Lung (tissue), 11 donors: ENCODE measurements at regions not wholly inside any gene's neighbourhood (a gene's known extent, or its start where the extent isn't known, plus 50 kb on each side); places are given as distances from the start of the nearest gene placed in this dataset.

Experiments used
- ATAC-seq: fragments of 200-7000 bp; cut with Tn5 transposase; one replicate; pipeline ENCODE4 v1.9.1; 2020; ENCODE audit warnings: moderate number of reproducible peaks; ENCODE audit not compliant: insufficient read depth, low FRiP score
- DNase-seq, 3 donors: peaks; one replicate each; pipeline ENCODE4 v3.0.0-alpha.2; 2013 to 2017
- H3K27ac ChIP-seq, 2 donors: one replicate each; pipeline ENCODE4 v1.5.1; 2013; ENCODE audit warnings: mild to moderate bottlenecking in 2 of 2, moderate library complexity in 2 of 2, control low read depth in 1 of 2, inconsistent platforms in 1 of 2, low read depth in 1 of 2, low read length in 1 of 2
- H3K27me3 ChIP-seq, 3 donors: one replicate each; pipeline ENCODE4 v1.5.1; 2013; ENCODE audit warnings: low read length in 2 of 3; ENCODE audit not compliant: control insufficient read depth in 3 of 3, insufficient read depth in 3 of 3
- H3K36me3 ChIP-seq, 4 donors: one replicate each; pipeline ENCODE4 v1.5.1; 2013; ENCODE audit warnings: low read length in 4 of 4, mild to moderate bottlenecking in 1 of 4, moderate library complexity in 1 of 4; ENCODE audit not compliant: control insufficient read depth in 4 of 4, insufficient read depth in 4 of 4
- H3K4me1 ChIP-seq, 5 donors: one replicate each; pipeline ENCODE4 v1.5.1; 2013; ENCODE audit warnings: low read length in 5 of 5, mild to moderate bottlenecking in 2 of 5, moderate library complexity in 1 of 5; ENCODE audit not compliant: control insufficient read depth in 5 of 5, insufficient read depth in 5 of 5
- H3K4me3 ChIP-seq: one replicate; pipeline ENCODE4 v1.5.1; 2013; ENCODE audit warnings: mild to moderate bottlenecking, control low read depth, moderate library complexity
- H3K9ac ChIP-seq, 2 donors: one replicate each; pipeline ENCODE4 v1.5.1; 2013; ENCODE audit warnings: low read length in 2 of 2, control low read depth in 1 of 2; ENCODE audit not compliant: insufficient read depth in 1 of 2
- H3K9me3 ChIP-seq, 4 donors: one replicate each; pipeline ENCODE4 v1.5.1; 2013; ENCODE audit warnings: low read length in 3 of 4, mild to moderate bottlenecking in 1 of 4, moderate library complexity in 1 of 4; ENCODE audit not compliant: control insufficient read depth in 4 of 4, insufficient read depth in 3 of 4
- CTCF ChIP-seq: IDR thresholded peaks from 2 replicates; pipeline ENCODE4 v1.5.1; 2012; ENCODE audit warnings: mild to moderate bottlenecking; ENCODE audit errors: control extremely low read depth, extremely low read depth
- WGBS, 2 donors: extraction: QIAGEN DNeasy Blood & Tissue Kit; methylation state at CpG; one replicate each; pipeline ENCODE4 v1.1.7; 2013; 5-methylcytosine and 5-hydroxymethylcytosine counted together
- donor health status: control.
- donor health status: control.
- donor health status: Bipolar disorder and iron deficiency.
- donor health status: healthy.
- donor health status: DM: yes; HTN: yes; CAD: no.

GRCh38 chr17:49910094-49910857 lies 58.7 kb upstream of the DLX4 start:
- ATAC-seq: no peak
- 3 to 5% methylated on average over 41 to 69 of the region's 69 CpGs for WGBS, 2 donors
- H3K36me3 ChIP-seq: no peaks in the 10 kb centered on the region
- TF ChIP-seq CTCF: no peak
- no peak overlapping the region for H3K9ac ChIP-seq
- no peak overlapping the region for H3K27ac ChIP-seq
- H3K9me3 ChIP-seq: peaks cover 0 to 2% (median 0%) of the 10 kb centered on the region in 4 donors
- no peak overlapping the region for H3K4me3 ChIP-seq
- peaks cover 0 to 31% (median 24%) of the 10 kb centered on the region in 3 donors for H3K27me3 ChIP-seq
- no peak for DNase-seq
- peaks cover 0 to 16% (median 6%) of the 10 kb centered on the region in 5 donors for H3K4me1 ChIP-seq

- Histone ChIP-seq H3K36me3 (no peaks in the 10 kb centered on the region), H3K9ac (no peak overlapping the region), H3K4me1 (peaks cover 0 to 16% (median 6%) of the 10 kb centered on the region in 5 donors), H3K27ac (no peak overlapping the region), H3K27me3 (peaks cover 0 to 28% (median 22%) of the 10 kb centered on the region in 3 donors), H3K4me3 (no peak overlapping the region), H3K9me3 (peaks cover 0 to 2% (median 0%) of the 10 kb centered on the region in 4 donors)
- no peak for TF ChIP-seq CTCF
- WGBS, 2 donors: 39 to 54% methylated on average over 7 of the region's 7 CpGs
- no peak for DNase-seq
- ATAC-seq: no peak
These were observed 58.2 kb upstream of the DLX4 start for GRCh38 chr17:49910858-49911204.

- no peaks in the 10 kb centered on the region for H3K36me3 ChIP-seq
- peak in 1 of 3 donors; percentile 53 for DNase-seq
- H3K4me3 ChIP-seq: no peak overlapping the region
- no peak for ATAC-seq
- TF ChIP-seq CTCF: no peak
- WGBS, 2 donors: 78 to 87% methylated on average over 3 of the region's 3 CpGs
- H3K9ac ChIP-seq: no peak overlapping the region
- peaks cover 0 to 16% (median 6%) of the 10 kb centered on the region in 5 donors for H3K4me1 ChIP-seq
- H3K9me3 ChIP-seq: peaks cover 0 to 2% (median 0%) of the 10 kb centered on the region in 4 donors
- H3K27ac ChIP-seq: no peak overlapping the region
- H3K27me3 ChIP-seq: peaks cover 0 to 31% (median 22%) of the 10 kb centered on the region in 3 donors
These were observed 57.3 kb upstream of the DLX4 start for GRCh38 chr17:49911719-49912118.
